ENCODE measurements at regions not wholly inside any gene's neighbourhood (a gene's known extent, or its start where the extent isn't known, plus 50 kb on each side); places are given as distances from the start of the nearest gene placed in this dataset.

GRCh38 chr1:59169703-59170102, 127.2 kb upstream of the FGGY start:
- TF ChIP-seq CTCF (IDR thresholded peaks at IDR 0.05; ENCODE audit: insufficient read depth, low read depth, low read length) (no peak), EZH2 (IDR thresholded peaks at IDR 0.05; ENCODE audit: insufficient read depth, low read length) (no peak)

All from astrocyte (in vitro differentiated cells and primary cell).